GM18520 (cell line): ENCODE measurements at regions not wholly inside any gene's neighbourhood (a gene's known extent, or its start where the extent isn't known, plus 50 kb on each side); places are given as distances from the start of the nearest gene placed in this dataset.

Experiments
- ATAC-seq: cut with Tn5 transposase; IDR thresholded peaks from one replicate; pipeline ENCODE4 v1.9.1; 2021; ENCODE audit not compliant: unreplicated experiment

GRCh38 chr2:57979158-57979557 is 67.4 kb upstream of the VRK2 start:
- ATAC-seq = no peak

GRCh38 chr2:57981083-57981768 is 65.4 kb upstream of the VRK2 start:
- ATAC-seq = no peak

- no peak for ATAC-seq
These were observed 58.6 kb upstream of the VRK2 start for GRCh38 chr2:57987835-57988573.

DNA sequence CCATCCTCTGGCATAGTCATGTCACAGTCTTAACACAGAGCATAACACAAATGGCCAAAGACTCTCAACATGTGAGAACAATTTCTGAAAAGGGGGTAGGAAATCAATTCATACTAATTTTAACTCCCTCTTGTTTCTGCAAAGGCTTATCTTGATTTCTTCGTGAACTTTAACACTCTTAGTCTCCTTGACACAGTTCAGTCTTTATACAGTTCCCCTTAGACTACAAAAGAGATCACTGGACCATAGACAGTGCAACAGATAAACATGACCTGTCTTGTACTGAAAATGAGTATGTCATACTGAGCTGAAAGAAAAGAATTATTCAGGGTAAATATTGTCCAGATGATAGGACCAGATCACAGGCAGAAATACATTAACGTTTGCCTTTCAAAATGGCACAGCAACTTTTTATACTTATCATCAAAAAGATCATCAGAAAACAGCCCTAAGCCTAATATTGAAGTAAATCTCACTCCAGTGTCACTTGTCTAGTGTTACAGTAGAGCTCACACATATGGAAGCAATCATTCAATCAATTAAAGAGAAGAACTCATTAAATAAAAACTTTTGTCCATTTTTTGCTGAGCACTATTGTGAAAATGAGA is 56.4 kb upstream of the VRK2 start:
- no peak for ATAC-seq
